Tibial nerve (tissue), 4 donors: ENCODE measurements at regions not wholly inside any gene's neighbourhood (a gene's known extent, or its start where the extent isn't known, plus 50 kb on each side); places are given as distances from the start of the nearest gene placed in this dataset.

Source experiments
- CTCF ChIP-seq, 5 experiments: fragments of 200-600 bp in 3 of 5; fragments of 450-650 bp in 2 of 5; sonication (generic) in 3 of 5; IDR thresholded peaks; one replicate each; pipeline ENCODE4 v1.5.1; 2016 to 2019; ENCODE audit warnings: antibody characterized with exemption in 5 of 5, mild to moderate bottlenecking in 3 of 5, moderate library complexity in 2 of 5
- EP300 ChIP-seq, 2 donors: sonication (generic); formaldehyde crosslinking; IDR thresholded peaks; one replicate each; pipeline ENCODE4 v1.6.1; 2017; ENCODE audit warnings: antibody characterized with exemption in 2 of 2, mild to moderate bottlenecking in 1 of 2
- POLR2A ChIP-seq, 2 donors: fragments of 450-650 bp; IDR thresholded peaks; one replicate each; pipeline ENCODE4 v1.6.1; 2017; ENCODE audit warnings: antibody characterized with exemption in 2 of 2, mild to moderate bottlenecking in 2 of 2, moderate library complexity in 2 of 2

- TF ChIP-seq CTCF (IDR thresholded peaks at IDR 0.05) (no peak), EP300 (IDR thresholded peaks at IDR 0.05) (no peak), POLR2A (IDR thresholded peaks at IDR 0.05) (no peak)
Observed at GRCh38 chr3:83218383-83219200, 1457.1 kb upstream of the GBE1 start.
